Kidney epithelial cell (primary cell): ENCODE measurements at regions not wholly inside any gene's neighbourhood (a gene's known extent, or its start where the extent isn't known, plus 50 kb on each side); places are given as distances from the start of the nearest gene placed in this dataset.

Experiments
- DNase-seq: peaks from one replicate; pipeline ENCODE4 v3.0.0-alpha.2; 2010; ENCODE audit warnings: low read depth
- H3K27me3 ChIP-seq: 2 replicates; pipeline ENCODE4 v1.6.0; 2011; ENCODE audit warnings: low read length; ENCODE audit not compliant: control insufficient read depth, insufficient read depth
- H3K36me3 ChIP-seq: 2 replicates; pipeline ENCODE4 v1.5.1; 2011; ENCODE audit warnings: low read length; ENCODE audit not compliant: control insufficient read depth, insufficient read depth
- H3K4me3 ChIP-seq: 2 replicates; pipeline ENCODE4 v1.5.1; 2011; ENCODE audit warnings: low read depth, mild to moderate bottlenecking, control low read depth, low read length
- TF ChIP-seq, protein P1 (sequence below): IDR thresholded peaks from 2 replicates; pipeline ENCODE4 v1.5.1; 2011; ENCODE audit warnings: mild to moderate bottlenecking, moderate library complexity, low read length, control low read depth, inconsistent platforms; ENCODE audit not compliant: insufficient read depth, poor library complexity, severe bottlenecking

GRCh38 chr3:31173118-31173718 is 278.8 kb upstream of the GADL1 start:
- no peaks in the 10 kb centered on the region for H3K27me3 ChIP-seq
- H3K4me3 ChIP-seq = no peak overlapping the region
- H3K36me3 ChIP-seq = no peaks in the 10 kb centered on the region
- TF ChIP-seq, protein P1, sequence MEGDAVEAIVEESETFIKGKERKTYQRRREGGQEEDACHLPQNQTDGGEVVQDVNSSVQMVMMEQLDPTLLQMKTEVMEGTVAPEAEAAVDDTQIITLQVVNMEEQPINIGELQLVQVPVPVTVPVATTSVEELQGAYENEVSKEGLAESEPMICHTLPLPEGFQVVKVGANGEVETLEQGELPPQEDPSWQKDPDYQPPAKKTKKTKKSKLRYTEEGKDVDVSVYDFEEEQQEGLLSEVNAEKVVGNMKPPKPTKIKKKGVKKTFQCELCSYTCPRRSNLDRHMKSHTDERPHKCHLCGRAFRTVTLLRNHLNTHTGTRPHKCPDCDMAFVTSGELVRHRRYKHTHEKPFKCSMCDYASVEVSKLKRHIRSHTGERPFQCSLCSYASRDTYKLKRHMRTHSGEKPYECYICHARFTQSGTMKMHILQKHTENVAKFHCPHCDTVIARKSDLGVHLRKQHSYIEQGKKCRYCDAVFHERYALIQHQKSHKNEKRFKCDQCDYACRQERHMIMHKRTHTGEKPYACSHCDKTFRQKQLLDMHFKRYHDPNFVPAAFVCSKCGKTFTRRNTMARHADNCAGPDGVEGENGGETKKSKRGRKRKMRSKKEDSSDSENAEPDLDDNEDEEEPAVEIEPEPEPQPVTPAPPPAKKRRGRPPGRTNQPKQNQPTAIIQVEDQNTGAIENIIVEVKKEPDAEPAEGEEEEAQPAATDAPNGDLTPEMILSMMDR = no peak
- DNase-seq = no peak

GRCh38 chr3:31174079-31174478 is 279.6 kb upstream of the GADL1 start:
- H3K4me3 ChIP-seq = no peak overlapping the region
- no peaks in the 10 kb centered on the region for H3K27me3 ChIP-seq
- no peak for DNase-seq
- TF ChIP-seq, protein P1 = no peak
- H3K36me3 ChIP-seq = no peaks in the 10 kb centered on the region

- no peak overlapping the region for H3K4me3 ChIP-seq
- no peaks in the 10 kb centered on the region for H3K27me3 ChIP-seq
- DNase-seq = no peak
- TF ChIP-seq, protein P1 = no peak
- H3K36me3 ChIP-seq = no peaks in the 10 kb centered on the region
Measured at GRCh38 chr3:31176045-31176444, 281.6 kb upstream of the GADL1 start.

DNA sequence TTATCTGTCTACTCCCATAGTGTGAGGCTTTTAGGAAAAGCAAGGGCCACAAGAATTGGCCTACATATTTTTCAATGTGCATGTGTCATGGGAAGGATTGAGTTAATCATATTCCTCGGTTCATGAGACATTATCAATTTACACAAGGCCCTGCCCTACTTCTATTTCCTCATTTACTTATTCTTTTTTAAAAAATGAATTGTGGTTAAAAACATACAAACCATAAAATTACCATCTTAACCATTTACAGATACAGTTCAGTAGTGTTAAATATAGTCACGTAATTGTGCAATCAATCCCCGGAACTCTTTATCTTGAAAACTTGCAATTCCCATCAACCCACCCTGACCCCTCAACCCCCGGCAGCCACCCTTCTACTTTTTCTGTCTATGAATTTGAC is 284.0 kb upstream of the GADL1 start:
- DNase-seq = no peak
- H3K36me3 ChIP-seq = no peaks in the 10 kb centered on the region
- TF ChIP-seq, protein P1 = no peak
- no peak overlapping the region for H3K4me3 ChIP-seq
- H3K27me3 ChIP-seq = no peaks in the 10 kb centered on the region

- no peak for DNase-seq
- TF ChIP-seq, protein P1 = no peak
- no peaks in the 10 kb centered on the region for H3K36me3 ChIP-seq
- no peaks in the 10 kb centered on the region for H3K27me3 ChIP-seq
- no peak overlapping the region for H3K4me3 ChIP-seq
Measured at GRCh38 chr3:31179768-31180167, 285.3 kb upstream of the GADL1 start.

DNA sequence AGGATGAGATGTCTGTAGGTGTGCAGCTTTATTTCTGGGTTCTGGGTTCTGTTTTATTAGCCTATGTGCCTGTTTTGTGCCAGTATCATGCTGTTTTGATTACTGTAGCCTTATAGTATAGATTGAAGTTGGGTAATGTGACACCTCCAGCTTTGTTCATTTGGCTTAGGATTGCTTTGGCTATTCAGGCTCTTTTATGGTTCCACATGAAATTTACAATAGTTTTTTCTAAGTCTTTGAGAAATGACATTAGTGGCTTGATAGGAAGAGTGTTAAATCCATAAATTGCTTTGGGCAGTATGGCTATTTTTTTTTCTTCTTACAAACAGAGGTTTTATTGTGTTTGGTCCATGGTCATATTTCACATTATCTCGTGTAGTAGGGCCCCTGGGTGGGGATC is 285.8 kb upstream of the GADL1 start:
- Histone ChIP-seq H3K36me3 (no peaks in the 10 kb centered on the region), H3K4me3 (no peak overlapping the region), H3K27me3 (no peaks in the 10 kb centered on the region)
- TF ChIP-seq, protein P1 = no peak
- DNase-seq = no peak
